GM19468 (cell line): ENCODE measurements at regions not wholly inside any gene's neighbourhood (a gene's known extent, or its start where the extent isn't known, plus 50 kb on each side); places are given as distances from the start of the nearest gene placed in this dataset.

Source experiments
- ATAC-seq: cut with Tn5 transposase; IDR thresholded peaks from one replicate; pipeline ENCODE4 v1.9.1; 2021; ENCODE audit warnings: mild to moderate bottlenecking, moderate library complexity, moderate number of reproducible peaks; ENCODE audit not compliant: unreplicated experiment; ENCODE audit errors: extremely low read depth

DNA sequence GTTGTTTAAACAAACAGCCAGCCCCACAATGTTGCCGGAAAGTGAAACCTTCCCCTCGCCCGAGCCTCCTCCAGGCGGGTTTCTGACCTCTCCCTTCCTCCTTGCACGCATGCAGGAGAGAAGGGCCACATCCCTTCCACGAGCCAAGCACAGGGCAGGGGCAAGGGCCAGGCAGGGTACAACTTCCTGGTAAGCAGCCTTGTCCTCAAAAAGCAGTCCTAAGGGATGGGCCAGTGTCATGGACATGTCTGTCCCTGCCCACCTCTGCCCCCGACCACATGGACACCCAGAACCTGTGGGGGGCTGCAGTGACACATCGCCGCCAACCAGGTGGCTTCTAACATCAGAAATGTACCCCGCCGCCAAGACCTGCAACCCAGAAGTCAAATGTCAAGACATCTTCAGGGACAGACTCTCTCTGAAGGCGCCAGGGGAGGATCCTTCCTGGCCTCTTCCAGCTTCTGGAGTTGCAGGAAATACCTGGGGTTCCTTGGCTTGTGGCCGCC lies 145.3 kb downstream of the CRYBB2 start:
- no peak for ATAC-seq

DNA sequence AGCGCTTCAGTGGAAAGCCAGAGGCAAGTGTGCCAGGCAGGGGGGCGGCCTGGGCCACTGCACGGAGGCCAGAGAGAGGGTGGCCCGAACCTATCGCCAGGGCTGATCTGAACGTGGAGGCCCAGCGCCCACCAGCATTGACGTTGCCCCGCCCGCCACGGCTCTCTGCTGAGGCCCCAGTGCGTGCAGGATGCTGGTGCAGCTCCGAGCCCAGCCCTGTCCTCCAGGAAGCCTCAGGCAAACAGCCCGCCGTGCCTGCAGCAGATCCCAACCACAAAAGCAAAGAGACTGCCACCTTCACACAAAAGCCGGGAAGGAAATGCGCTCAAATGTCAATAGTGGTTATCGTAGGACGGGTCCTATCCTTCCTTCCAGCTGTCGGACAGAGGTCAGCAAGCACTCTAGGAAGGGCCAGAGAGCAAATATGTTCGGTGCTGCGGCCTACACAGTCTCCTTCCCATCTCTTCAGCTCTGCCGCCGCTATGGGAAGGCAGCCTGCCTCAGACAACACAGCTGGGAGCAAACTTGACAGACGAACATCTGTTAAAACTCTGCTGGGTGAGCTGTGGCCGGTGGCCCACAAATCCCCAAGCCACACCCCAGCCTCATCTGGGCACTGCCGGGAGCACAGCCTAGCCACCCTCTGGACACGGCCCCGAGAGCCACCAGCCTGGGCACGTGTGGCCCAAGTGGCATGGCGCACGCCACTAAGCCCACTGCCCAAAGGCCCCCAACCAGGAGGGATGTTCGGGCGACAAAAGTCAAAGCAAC lies 146.2 kb downstream of the CRYBB2 start:
- no peak for ATAC-seq

DNA sequence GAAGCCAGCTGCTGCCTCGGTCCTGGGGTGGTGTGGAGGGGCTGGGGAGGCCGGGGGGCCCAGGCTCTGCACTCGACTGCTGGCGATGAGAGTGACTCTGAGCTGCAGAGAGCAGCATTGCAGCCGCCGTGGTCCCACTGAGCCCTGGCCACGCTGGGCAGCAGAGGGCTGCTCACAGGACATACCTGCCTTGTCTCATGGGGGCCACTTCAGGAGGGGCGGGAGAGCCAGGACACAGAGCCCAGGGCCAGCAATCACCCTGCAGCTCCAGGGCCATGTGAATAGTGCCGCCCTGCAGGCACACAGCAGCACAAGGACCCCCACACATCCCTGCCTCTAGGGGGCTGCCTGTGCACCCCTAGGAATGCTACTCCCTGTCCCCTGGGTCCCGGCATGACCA lies 147.0 kb downstream of the CRYBB2 start:
- ATAC-seq = no peak

DNA sequence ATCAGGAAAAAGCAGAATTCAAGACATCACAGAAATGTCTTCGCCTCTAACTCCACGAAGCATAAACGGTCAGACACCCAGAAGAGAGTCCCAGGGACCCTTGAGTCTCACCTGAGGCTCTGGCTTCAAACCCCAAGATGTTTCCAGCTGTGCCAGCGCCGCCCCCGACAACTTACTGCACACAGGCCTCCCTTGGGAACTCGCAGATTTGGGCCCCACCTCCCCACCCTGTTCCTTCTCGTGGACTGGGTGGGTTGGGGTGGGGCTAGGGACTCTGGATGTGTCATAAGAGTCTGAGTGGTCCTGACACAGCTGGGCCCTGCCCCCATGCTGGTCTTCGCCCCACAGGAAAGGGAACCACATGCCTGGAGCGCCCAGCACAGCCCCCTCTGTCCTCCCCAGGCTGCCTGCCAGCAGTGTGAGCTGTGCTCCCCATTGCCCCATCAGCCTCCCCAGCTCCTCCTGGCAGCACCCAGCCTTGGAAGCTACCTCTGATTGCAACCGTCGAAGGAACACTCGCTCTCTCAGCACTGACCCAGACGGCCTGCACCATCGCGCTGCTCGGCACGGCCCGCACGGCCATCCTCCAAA lies 147.5 kb downstream of the CRYBB2 start:
- no peak for ATAC-seq

DNA sequence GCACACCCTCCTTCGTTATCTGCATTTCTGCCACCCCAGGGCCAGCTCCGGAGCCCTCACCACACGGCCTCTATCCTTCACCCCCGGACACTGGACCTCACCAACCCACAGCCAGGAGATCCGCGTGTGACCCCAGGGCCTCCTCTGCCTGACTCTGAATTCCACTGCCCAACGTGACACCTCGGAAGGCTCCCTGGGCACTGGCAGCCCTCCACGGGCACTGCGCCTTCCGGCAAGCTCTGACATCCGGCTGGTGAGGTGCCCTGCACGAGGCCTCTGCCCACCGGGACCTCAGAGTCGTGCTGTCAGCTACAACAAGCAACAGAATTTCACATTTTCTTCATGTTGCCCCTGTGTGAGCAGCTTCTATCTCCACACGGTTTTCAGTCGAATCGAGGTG lies 148.3 kb downstream of the CRYBB2 start:
- ATAC-seq = no peak

DNA sequence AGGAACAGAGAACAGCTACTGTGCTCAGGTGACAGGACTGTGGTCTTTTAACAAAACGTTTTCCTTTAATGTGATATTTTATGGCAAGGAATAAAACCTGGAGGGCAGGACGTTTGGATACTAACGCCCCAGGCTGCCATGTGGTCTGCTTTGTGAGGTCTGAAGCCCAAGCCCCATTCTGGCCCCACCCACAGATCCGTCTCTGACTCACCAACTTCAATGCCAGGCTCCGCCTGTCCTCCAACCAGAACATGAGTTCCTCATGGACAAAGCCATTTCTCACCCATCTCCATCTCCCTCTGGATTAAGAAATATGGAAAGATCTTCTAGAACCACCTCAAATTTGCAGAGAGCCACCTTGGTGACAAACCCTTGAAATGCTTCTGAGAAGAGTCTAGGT lies 148.8 kb downstream of the CRYBB2 start:
- no peak for ATAC-seq

DNA sequence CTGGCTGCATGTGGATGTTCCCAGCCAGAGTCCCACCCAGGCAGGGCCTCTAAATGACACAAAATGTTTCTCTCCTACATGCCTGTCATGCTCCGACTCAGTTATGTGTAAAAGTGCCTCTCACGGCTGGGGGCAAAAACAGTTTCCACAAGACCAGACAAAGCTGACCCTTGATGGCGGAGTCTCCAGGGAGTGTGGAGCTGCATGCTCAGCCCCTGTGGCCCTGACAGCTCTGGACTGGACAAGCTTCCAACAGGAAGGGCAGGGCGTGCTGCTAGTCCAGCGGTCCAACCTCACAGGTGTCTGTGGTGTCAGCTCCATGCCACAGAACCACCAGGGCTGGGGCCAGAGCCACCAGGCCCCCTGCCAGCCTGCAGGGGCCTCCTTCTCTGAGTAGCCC lies 149.6 kb downstream of the CRYBB2 start:
- no peak for ATAC-seq

DNA sequence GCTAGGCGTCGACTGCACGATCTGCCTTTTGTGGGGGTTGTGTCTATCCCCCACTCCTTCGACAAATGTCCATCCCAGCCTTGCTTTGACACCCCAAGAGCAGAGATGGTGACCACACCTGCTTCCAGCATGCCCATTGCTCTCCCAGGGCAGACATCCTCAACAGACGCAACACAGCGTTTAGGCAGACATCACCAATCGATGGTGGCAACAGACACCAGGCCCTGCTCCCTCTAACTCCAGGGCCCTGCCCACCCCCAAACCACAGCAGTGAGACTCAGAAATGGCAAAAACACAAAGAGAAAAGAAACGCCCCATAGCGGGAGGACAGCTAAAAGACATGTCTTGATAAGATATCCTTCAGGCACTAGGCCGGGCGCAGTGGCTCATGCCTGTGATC lies 150.9 kb downstream of the CRYBB2 start:
- no peak for ATAC-seq

DNA sequence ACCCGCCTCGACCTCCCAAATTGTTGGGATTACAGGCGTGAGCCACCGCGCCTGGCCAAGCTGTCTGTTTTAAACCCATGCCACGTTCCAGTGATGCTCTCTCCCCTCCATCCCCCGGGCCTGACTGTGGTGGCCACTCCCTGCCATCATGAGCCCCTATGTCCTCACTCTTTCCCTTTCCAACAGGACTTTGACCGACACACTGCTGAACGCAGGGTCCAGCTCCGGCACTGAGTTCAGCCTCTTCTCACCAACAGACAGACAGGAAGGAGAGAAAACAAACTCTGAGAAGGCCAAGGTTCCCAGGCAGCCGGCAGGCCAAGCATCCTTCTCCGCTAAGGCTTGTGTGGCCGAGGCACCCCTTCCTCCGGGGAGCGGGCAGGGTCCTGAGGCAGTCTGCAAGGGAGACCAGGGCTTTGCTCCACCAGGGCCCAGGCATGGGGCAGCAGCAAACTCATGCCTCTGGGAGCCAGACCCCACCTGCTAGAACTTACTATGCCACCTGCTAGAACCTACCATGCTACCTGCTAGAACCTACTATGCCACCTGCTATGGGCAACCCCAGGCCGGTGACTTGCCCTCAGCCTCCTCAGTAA lies 152.7 kb downstream of the CRYBB2 start:
- no peak for ATAC-seq

DNA sequence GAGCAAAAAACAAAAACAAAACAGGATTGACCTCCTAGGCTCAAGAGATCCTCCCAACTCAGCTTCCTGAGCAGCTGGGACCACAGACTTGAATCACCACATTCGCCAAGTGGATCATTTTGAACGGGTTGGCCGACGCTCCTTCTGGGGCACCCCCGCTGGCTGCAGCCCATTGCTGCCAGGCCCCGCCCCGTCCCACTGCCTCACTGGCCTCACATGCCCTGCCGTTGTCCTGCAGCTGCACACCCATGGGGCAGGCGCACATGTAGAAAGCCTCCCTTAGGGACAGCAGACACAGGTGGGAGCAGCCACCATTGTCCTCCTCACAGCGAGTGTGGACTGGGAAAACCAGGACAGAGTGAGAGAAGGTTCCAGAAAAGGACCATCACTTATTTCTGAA lies 154.5 kb downstream of the CRYBB2 start:
- ATAC-seq = no peak

DNA sequence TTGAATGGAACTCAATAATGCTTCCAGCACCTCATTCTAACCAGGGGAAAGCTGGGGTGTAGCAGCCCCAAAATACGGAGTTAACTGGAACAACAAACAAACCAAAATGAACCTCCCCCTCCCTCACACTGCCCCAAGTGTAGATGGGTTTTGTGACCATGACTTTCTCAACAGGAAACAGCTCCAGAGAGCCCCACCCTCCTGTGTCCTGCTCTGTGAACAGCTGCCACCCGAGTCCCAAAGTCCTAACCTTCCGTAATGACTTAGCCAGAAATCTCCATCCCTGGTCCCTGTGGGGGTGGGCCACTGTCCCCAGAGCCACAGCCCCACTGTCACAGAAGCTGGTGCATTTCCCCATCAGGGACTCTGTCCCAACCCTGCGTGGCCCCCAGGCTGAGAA lies 155.4 kb downstream of the CRYBB2 start:
- ATAC-seq = no peak

DNA sequence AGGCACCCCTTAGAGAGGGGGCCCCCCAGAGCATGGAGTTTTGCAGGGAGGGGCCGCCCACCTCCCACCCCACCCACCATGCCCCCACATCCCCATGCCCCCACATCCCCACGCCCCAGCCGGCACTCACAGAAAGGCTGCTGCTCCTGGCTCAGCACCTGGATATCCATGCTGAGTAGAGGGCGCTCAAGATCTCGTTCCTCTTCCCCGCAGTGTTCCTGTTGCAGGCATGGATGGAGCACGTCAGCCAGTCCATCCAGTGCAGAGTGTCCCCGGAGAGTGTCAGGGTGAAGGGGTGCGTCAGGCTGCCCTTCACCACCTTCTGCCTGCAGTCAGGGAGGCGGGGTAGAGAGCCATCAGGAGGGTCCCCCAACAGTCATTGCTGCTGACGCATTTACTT lies 156.2 kb downstream of the CRYBB2 start:
- no peak for ATAC-seq

DNA sequence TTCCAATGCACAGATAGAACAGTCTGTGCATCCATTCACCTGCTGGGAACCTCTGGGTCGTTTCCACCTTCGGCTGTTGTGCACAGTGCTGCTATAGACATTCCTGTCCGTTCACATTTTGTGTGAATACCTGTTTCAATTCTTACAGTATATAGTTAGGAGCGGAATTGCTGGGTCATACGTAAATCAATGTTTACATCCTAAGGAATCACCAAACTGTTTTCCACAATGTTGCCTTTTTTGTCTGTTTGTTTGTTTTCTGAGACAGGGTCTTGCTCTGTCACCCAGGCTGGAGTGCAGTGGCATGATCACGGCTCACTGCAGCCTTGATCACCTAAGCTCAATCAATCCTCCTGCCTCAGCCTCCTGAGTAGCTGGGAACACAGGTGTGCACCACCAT lies 158.3 kb downstream of the CRYBB2 start:
- ATAC-seq = no peak

DNA sequence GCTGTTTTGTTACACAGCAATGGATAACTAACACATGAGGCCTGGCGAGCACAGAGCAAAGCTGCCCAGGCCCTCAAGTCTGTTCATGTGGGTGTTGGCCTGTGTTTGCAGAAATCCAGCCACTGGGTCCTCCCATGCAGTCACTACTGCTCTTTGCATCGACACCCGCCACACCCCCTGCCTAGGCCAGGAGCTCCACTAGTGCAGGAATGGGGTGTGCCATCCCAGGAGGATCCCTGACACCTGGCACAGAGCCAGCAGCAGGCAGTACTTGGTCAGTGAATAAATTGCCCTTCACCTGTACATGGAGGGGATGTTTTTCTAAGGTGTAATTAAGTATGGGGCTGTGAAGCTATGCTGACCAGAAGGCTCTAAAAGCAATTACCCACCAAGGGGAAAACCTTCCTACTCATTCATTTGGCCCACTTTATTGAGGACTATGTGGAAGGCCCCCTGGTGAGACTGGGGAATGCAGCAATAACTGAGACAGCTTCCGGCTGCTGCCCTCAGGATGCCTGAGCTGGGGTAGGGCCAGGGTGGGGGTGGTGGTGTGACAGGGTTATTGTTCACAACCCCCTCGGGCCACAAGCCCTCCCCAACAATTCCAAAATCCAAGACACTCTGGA lies 160.8 kb downstream of the CRYBB2 start:
- no peak for ATAC-seq

DNA sequence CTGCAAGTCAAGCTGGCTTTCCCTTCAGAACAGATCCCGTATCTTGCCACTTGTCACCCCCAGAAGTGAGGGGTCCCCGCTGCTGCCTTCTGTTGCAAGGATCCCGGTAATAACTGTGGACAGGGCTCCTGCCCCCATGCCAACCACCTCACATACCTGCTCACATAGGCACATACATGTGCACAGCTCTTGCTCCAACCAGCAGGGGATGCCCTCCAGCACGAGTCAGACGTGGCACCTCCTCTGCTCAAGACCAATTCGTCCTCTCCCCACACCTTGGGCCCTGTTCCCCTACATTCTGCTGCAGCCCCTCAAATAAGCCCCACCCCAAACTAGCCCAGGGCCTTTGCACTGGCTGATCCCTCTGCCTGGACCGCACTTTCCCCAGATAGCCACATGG lies 163.3 kb downstream of the CRYBB2 start:
- ATAC-seq = no peak

DNA sequence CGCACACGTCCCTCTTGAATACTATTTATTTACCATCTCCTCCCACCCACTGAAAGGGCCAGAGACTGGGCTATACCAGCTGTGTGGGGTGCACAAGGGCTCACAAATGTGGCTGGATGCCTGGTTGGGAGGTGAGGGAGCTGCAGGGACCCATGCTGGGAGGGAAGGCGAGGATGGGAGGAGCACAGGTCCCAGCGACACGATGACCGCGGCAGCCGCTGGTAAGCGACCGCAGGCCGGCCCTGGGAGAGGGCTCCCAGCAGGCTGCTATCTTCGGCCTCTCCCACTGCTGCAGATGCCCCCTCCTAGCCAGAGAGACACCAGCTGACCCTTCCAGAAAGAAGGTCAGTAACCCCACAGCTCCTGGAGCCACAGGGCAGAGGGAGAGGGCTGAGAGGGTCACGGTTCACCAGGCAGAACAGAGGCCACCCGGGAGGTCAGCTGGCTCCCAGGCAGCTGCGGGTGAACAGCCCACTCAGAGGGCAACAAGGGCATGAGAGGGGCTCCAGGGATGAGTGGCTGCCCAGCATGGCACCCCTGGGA lies 163.9 kb downstream of the CRYBB2 start:
- no peak for ATAC-seq

DNA sequence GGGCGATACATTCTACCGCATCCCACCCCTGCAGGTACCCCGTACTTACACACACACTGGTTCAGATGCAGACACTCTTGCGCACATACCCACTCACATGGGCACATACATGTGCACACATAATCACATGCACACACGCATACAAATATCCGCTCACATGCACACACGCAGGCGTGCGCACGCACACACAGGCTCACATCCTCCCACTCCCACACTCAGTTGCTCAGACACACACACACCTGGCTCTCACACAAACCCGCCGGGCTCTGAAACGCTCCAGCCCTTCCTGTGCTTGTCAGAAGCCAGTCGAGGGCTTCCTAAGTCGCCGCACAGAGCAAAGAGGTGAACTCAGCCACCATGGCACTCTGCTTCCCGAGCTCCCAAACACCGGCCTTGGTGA lies 164.5 kb downstream of the CRYBB2 start:
- ATAC-seq = no peak

DNA sequence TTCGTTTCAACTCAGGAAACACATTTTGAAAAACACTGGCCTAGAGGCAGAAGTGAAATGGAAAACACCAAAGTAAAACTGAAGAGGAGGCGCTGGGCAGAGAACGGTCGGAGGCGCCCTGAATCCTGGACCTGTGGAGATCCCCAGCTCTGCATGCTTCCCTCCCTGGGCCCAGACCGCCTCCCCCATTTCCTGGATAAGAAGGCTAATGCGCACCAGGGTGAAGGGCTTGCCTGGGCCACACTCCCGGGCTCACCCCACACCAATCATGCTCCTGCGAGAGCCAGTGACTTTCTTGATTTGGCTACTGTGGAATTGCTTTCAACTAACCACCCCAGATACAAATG lies 167.1 kb downstream of the CRYBB2 start:
- ATAC-seq = no peak

DNA sequence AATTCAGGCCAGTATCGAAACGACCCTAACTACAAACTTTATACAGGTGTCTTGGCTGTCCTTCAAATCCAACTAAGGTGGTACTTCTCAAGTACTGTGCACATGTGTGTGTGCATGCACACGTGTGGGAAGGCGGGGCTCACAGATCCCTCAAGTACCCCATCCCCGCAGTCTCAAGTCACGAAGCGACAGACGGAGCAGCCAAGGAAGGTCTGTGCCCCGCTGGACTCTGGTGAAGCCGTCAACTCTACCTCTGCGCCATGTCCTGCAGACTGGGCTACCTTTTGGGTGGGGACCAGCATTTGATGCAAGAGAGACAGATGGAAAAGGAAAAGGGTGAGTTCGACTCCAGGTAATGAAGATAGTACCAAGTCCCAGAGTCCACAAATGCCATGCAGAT lies 169.0 kb downstream of the CRYBB2 start:
- no peak for ATAC-seq

DNA sequence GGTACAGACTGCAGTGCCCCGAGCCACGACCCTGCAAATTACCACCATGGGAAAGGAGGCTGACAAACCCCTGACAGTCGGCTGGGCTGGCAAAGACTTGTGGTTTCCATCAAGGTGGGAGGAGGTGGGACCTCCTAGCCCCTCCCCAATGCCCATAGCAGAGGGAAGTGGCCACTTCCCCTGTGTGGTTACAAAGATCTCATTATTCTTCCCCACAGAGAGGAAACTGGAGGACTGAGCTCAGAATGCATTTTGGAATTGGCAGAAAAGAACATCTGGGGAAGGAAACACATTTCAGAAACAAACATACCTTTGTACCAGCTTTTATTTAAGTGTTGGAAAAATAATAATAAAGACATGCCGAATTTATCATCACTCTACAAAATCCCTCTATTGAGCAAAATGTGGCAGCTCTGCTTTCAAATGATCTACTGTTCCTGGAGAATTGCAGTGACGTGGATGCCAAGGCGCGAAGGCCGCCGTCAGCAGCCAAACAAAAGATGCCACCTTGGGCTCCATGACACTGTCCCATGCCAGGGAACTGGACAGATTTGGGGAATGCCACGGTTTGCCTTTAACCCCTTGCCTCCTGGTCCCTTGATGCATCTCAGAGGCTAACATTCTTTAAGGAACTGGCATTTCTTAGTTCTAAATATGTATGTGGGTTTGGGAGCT lies 169.6 kb downstream of the CRYBB2 start:
- ATAC-seq = no peak

DNA sequence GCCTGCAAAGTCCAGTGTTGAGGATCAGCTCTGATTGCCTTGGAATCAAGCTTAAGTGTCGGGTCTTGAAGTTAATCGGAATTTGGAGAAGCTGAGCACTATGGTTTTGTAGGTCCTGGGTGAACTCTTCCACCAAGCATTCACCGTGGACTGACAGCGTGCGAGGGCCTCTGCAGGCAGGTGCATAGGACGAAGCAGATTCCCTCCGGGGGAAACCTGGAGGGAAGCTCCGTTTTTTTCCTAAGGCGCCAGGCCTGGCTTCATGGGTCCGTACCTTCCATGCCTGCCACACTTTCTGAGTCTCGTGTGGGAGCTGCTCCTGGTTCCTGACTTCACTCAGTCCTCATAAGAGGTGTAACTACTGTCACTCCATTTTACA lies 170.1 kb downstream of the CRYBB2 start:
- ATAC-seq = no peak
